ENCODE measurements at regions not wholly inside any gene's neighbourhood (a gene's known extent, or its start where the extent isn't known, plus 50 kb on each side); places are given as distances from the start of the nearest gene placed in this dataset.
"Not testable (repeated sequence)": the region's sequence is repeated elsewhere in the genome, so short reads cannot be mapped to it uniquely, and the experiment has no call there.

DNA sequence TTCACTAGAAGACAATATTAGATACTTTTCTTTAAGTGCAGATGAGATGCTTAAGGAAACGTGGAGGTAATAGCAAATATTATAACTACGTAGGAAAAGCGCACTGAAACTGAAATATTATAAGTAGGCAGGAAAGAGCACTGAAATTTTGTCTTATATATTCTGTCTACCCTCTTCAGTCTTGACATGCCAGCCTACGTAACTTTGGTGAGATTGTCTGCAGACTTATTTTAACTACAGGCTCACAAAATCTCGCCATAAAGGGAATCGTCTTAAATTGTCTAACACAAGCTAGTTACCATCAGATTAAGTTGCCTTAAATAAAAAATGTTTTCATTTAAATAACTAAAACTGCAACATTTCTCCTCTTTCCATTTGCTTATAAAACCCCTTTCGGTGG lies 280.1 kb upstream of the PTER start:
- Mint-ChIP-seq H3K27ac (no peak overlapping the region), H3K4me1 (no peaks in the 10 kb centered on the region), H3K27me3 (ENCODE audit: low read depth in 3 of 3) (no peaks in the 10 kb centered on the region), H3K36me3 (no peaks in the 10 kb centered on the region), H3K4me3 (no peak overlapping the region), H3K9me3 (peaks cover 0 to 3% (median 1%) of the 10 kb centered on the region in 7 donors)
- H2AFZ ChIP-seq (ENCODE audit: insufficient read depth, low read depth, low read length, poor library complexity, severe bottlenecking), result no peak overlapping the region
- H3K79me2 ChIP-seq (ENCODE audit: insufficient read depth, low read length), result no peaks in the 10 kb centered on the region
- 81% methylated on average over 3 of the region's 7 CpGs for WGBS (ENCODE audit: insufficient coverage)
- H3K27me3 ChIP-seq (ENCODE audit: control insufficient read depth in 2 of 2, insufficient read depth in 2 of 2, low read length in 2 of 2), result no peaks in the 10 kb centered on the region
- H3K9me3 ChIP-seq (replicated peaks in 1 of 2; ENCODE audit: control insufficient read depth in 1 of 2, insufficient read depth in 1 of 2, low read length in 2 of 2), result no peaks in the 10 kb centered on the region
- no peaks in the 10 kb centered on the region for H4K20me1 ChIP-seq (ENCODE audit: insufficient read depth, low read length)
- no peak overlapping the region for H3K4me2 ChIP-seq (replicated peaks; ENCODE audit: extremely low read depth, low read length, poor library complexity, severe bottlenecking)
- TF ChIP-seq, protein P1, sequence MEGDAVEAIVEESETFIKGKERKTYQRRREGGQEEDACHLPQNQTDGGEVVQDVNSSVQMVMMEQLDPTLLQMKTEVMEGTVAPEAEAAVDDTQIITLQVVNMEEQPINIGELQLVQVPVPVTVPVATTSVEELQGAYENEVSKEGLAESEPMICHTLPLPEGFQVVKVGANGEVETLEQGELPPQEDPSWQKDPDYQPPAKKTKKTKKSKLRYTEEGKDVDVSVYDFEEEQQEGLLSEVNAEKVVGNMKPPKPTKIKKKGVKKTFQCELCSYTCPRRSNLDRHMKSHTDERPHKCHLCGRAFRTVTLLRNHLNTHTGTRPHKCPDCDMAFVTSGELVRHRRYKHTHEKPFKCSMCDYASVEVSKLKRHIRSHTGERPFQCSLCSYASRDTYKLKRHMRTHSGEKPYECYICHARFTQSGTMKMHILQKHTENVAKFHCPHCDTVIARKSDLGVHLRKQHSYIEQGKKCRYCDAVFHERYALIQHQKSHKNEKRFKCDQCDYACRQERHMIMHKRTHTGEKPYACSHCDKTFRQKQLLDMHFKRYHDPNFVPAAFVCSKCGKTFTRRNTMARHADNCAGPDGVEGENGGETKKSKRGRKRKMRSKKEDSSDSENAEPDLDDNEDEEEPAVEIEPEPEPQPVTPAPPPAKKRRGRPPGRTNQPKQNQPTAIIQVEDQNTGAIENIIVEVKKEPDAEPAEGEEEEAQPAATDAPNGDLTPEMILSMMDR (IDR thresholded peaks at IDR 0.05), result no peak
- H3K4me1 ChIP-seq (ENCODE audit: control insufficient read depth in 1 of 2, insufficient read depth in 2 of 2, low read length in 2 of 2), result no peaks in the 10 kb centered on the region
- H3K27ac ChIP-seq (ENCODE audit: low read depth in 1 of 2, low read length in 2 of 2), result no peak overlapping the region
- H3K4me3 ChIP-seq (replicated peaks in 1 of 3; ENCODE audit: low read depth in 2 of 3, low read length in 3 of 3), result no peak overlapping the region
- no peak for DNase-seq
- no peak overlapping the region for H3K9ac ChIP-seq (ENCODE audit: insufficient read depth, low read length, poor library complexity, severe bottlenecking)
- intact Hi-C loops (cut with micrococcal nuclease), result no loop called here
- H3K36me3 ChIP-seq (replicated peaks in 1 of 2; ENCODE audit: control insufficient read depth in 1 of 2, insufficient read depth in 2 of 2, low read length in 2 of 2), result no peaks in the 10 kb centered on the region

DNA sequence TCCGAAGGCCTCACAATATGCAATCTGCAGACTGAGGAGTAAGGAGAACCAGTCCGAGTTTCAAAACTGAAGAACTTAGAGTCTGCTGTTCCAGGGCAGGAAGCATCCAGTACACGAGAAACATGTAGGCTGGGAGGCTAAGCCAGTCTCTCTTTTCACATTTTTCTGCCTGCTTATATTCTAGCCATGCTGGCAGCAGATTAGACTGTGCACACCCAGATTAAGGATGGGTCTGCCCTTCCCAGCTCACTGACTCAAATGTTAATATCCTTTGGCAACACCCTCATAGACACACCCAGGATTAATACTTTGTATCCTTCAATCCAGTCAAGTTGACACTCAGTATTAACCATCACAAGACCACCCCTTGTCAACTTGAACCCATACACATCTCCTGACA lies 271.7 kb upstream of the PTER start:
- H3K36me3 ChIP-seq (replicated peaks in 1 of 2; ENCODE audit: control insufficient read depth in 1 of 2, insufficient read depth in 2 of 2, low read length in 2 of 2); H3K4me3 ChIP-seq (replicated peaks in 1 of 3; ENCODE audit: low read depth in 2 of 3, low read length in 3 of 3); DNase-seq; H3K4me2 ChIP-seq (replicated peaks; ENCODE audit: extremely low read depth, low read length, poor library complexity, severe bottlenecking); H3K27me3 ChIP-seq (ENCODE audit: control insufficient read depth in 2 of 2, insufficient read depth in 2 of 2, low read length in 2 of 2); intact Hi-C loops (cut with micrococcal nuclease); H3K79me2 ChIP-seq (ENCODE audit: insufficient read depth, low read length); H4K20me1 ChIP-seq (ENCODE audit: insufficient read depth, low read length); H3K36me3 Mint-ChIP-seq; H3K27me3 Mint-ChIP-seq (ENCODE audit: low read depth in 3 of 3); H3K4me3 Mint-ChIP-seq; H3K27ac ChIP-seq (ENCODE audit: low read depth in 1 of 2, low read length in 2 of 2); H3K4me1 Mint-ChIP-seq; H3K4me1 ChIP-seq (ENCODE audit: control insufficient read depth in 1 of 2, insufficient read depth in 2 of 2, low read length in 2 of 2); H3K27ac Mint-ChIP-seq; H2AFZ ChIP-seq (ENCODE audit: insufficient read depth, low read depth, low read length, poor library complexity, severe bottlenecking); H3K9ac ChIP-seq (ENCODE audit: insufficient read depth, low read length, poor library complexity, severe bottlenecking): not testable (repeated sequence)
- peaks cover 21% of the 10 kb centered on the region in 2 donors for H3K9me3 ChIP-seq (replicated peaks in 1 of 2; ENCODE audit: control insufficient read depth in 1 of 2, insufficient read depth in 1 of 2, low read length in 2 of 2)
- 92% methylated on average over 2 of the region's 3 CpGs for WGBS (ENCODE audit: insufficient coverage)
- peaks cover 0 to 32% (median 23%) of the 10 kb centered on the region in 7 donors for H3K9me3 Mint-ChIP-seq

Measured in CD14-positive monocyte (primary cell).